ENCODE measurements at regions not wholly inside any gene's neighbourhood (a gene's known extent, or its start where the extent isn't known, plus 50 kb on each side); places are given as distances from the start of the nearest gene placed in this dataset.

GRCh38 chr1:168400139-168400538, 119.5 kb downstream of the TBX19 start:
- TF ChIP-seq CTCF (IDR thresholded peaks at IDR 0.05; ENCODE audit: low read length) (no peak), EZH2 (optimal IDR thresholded peaks at IDR 0.05; ENCODE audit: low read depth, low read length) (no peak)
